Vagina (tissue), 2 donors: ENCODE measurements at regions not wholly inside any gene's neighbourhood (a gene's known extent, or its start where the extent isn't known, plus 50 kb on each side); places are given as distances from the start of the nearest gene placed in this dataset.

Experiments used
- DNase-seq, 2 donors: peaks; one replicate each; pipeline ENCODE4 v3.0.0-alpha.2; 2017; ENCODE audit errors: extremely low spot score in 2 of 2
- H3K27ac ChIP-seq: fragments of 200-600 bp; sonication (generic); one replicate; pipeline ENCODE4 v1.5.1; 2019
- H3K27me3 ChIP-seq: fragments of 200-600 bp; sonication (generic); one replicate; pipeline ENCODE4 v1.5.1; 2019
- H3K36me3 ChIP-seq, 2 donors: fragments of 200-600 bp; sonication (generic); one replicate each; pipeline ENCODE4 v1.5.1; 2017 to 2019
- H3K4me1 ChIP-seq: fragments of 200-600 bp; sonication (generic); one replicate; pipeline ENCODE4 v1.5.1; 2019
- H3K4me3 ChIP-seq, 2 donors: fragments of 200-600 bp; sonication (generic); 1 replicate in 1 of 2; 2 replicates in 1 of 2; pipeline ENCODE4 v1.5.1; 2016 to 2019
- H3K9me3 ChIP-seq: fragments of 200-600 bp; sonication (generic); one replicate; pipeline ENCODE4 v1.5.1; 2019
- CTCF ChIP-seq, 3 experiments: fragments of 450-650 bp in 2 of 3; fragments of 200-600 bp in 1 of 3; sonication (generic) in 1 of 3; IDR thresholded peaks; one replicate each; pipeline ENCODE4 v1.5.1; 2017 to 2019; ENCODE audit warnings: antibody characterized with exemption in 3 of 3, mild to moderate bottlenecking in 2 of 3, moderate library complexity in 2 of 3
- POLR2A ChIP-seq, 2 donors: fragments of 450-650 bp; IDR thresholded peaks; one replicate each; pipeline ENCODE4 v1.6.1; 2017; ENCODE audit warnings: antibody characterized with exemption in 2 of 2, mild to moderate bottlenecking in 2 of 2, moderate library complexity in 2 of 2
- POLR2AphosphoS5 ChIP-seq, 2 donors: sonication (generic); formaldehyde crosslinking; IDR thresholded peaks; one replicate each; pipeline ENCODE4 v1.9.0; 2017; ENCODE audit warnings: antibody characterized with exemption in 2 of 2, mild to moderate bottlenecking in 2 of 2, low read depth in 1 of 2; ENCODE audit not compliant: insufficient read depth in 1 of 2
- intact Hi-C: fragments of 100-400 bp; cut with DNase I; formaldehyde crosslinking; loops from one replicate; pipeline ENCODE4 v1.15.1; 2023

GRCh38 chr4:123972031-123972430 lies 575.4 kb downstream of the SPRY1 start:
- no peaks in the 10 kb centered on the region for H3K9me3 ChIP-seq
- no peak overlapping the region for H3K27ac ChIP-seq
- intact Hi-C loops: no loop called here
- TF ChIP-seq POLR2A (IDR thresholded peaks at IDR 0.05) (no peak), CTCF (IDR thresholded peaks at IDR 0.05) (no peak), POLR2AphosphoS5 (IDR thresholded peaks at IDR 0.05; ENCODE audit: insufficient read depth in 1 of 2, low read depth in 1 of 2) (no peak)
- no peaks in the 10 kb centered on the region for H3K36me3 ChIP-seq
- DNase-seq: no peak
- no peaks in the 10 kb centered on the region for H3K27me3 ChIP-seq
- H3K4me1 ChIP-seq: no peaks in the 10 kb centered on the region
- H3K4me3 ChIP-seq: no peak overlapping the region

GRCh38 chr4:123974386-123975149 lies 578.0 kb downstream of the SPRY1 start:
- Histone ChIP-seq H3K36me3 (no peaks in the 10 kb centered on the region), H3K27me3 (no peaks in the 10 kb centered on the region), H3K27ac (no peak overlapping the region), H3K4me3 (no peak overlapping the region), H3K4me1 (peaks cover 6% of the 10 kb centered on the region), H3K9me3 (no peaks in the 10 kb centered on the region)
- TF ChIP-seq POLR2AphosphoS5 (IDR thresholded peaks at IDR 0.05; ENCODE audit: insufficient read depth in 1 of 2, low read depth in 1 of 2) (no peak), CTCF (IDR thresholded peaks at IDR 0.05) (no peak), POLR2A (IDR thresholded peaks at IDR 0.05) (no peak)
- DNase-seq: no peak
- intact Hi-C loops: no loop called here

- TF ChIP-seq POLR2AphosphoS5 (IDR thresholded peaks at IDR 0.05; ENCODE audit: insufficient read depth in 1 of 2, low read depth in 1 of 2) (no peak), CTCF (IDR thresholded peaks at IDR 0.05) (no peak), POLR2A (IDR thresholded peaks at IDR 0.05) (no peak)
- no peak for DNase-seq
- H3K27me3 ChIP-seq: no peaks in the 10 kb centered on the region
- H3K4me3 ChIP-seq: no peak overlapping the region
- intact Hi-C loops: no loop called here
- H3K9me3 ChIP-seq: no peaks in the 10 kb centered on the region
- H3K36me3 ChIP-seq: no peaks in the 10 kb centered on the region
- H3K4me1 ChIP-seq: peaks cover 6% of the 10 kb centered on the region
- no peak overlapping the region for H3K27ac ChIP-seq
These were observed 579.7 kb downstream of the SPRY1 start for GRCh38 chr4:123976285-123976684.

- Histone ChIP-seq H3K36me3 (no peaks in the 10 kb centered on the region), H3K9me3 (no peaks in the 10 kb centered on the region), H3K4me1 (peaks cover 6% of the 10 kb centered on the region), H3K27ac (no peak overlapping the region), H3K27me3 (no peaks in the 10 kb centered on the region), H3K4me3 (no peak overlapping the region)
- DNase-seq: no peak
- TF ChIP-seq POLR2A (IDR thresholded peaks at IDR 0.05): no peak
- intact Hi-C loops: no loop called here
These were observed 580.2 kb downstream of the SPRY1 start for GRCh38 chr4:123976819-123977218.

GRCh38 chr4:123977641-123978081 lies 581.1 kb downstream of the SPRY1 start:
- no peaks in the 10 kb centered on the region for H3K36me3 ChIP-seq
- DNase-seq: no peak
- H3K27ac ChIP-seq: no peak overlapping the region
- no peaks in the 10 kb centered on the region for H3K27me3 ChIP-seq
- TF ChIP-seq POLR2A (IDR thresholded peaks at IDR 0.05) (no peak), POLR2AphosphoS5 (IDR thresholded peaks at IDR 0.05; ENCODE audit: insufficient read depth in 1 of 2, low read depth in 1 of 2) (no peak), CTCF (IDR thresholded peaks at IDR 0.05) (no peak)
- no peak overlapping the region for H3K4me3 ChIP-seq
- H3K9me3 ChIP-seq: no peaks in the 10 kb centered on the region
- peaks cover 6% of the 10 kb centered on the region for H3K4me1 ChIP-seq
- intact Hi-C loops: no loop called here
